Transverse colon (tissue), 4 donors: ENCODE measurements at regions not wholly inside any gene's neighbourhood (a gene's known extent, or its start where the extent isn't known, plus 50 kb on each side); places are given as distances from the start of the nearest gene placed in this dataset.
"Not testable (repeated sequence)": the region's sequence is repeated elsewhere in the genome, so short reads cannot be mapped to it uniquely, and the experiment has no call there.

Experiments used
- DNase-seq: peaks from one replicate; pipeline ENCODE4 v3.0.0-alpha.2; 2019
- H3K27ac ChIP-seq, 4 donors: fragments of 200-600 bp; sonication (generic); 2 replicates each; pipeline ENCODE4 v1.5.1; 2016 to 2018; ENCODE audit warnings: inconsistent platforms in 4 of 4
- H3K27me3 ChIP-seq: fragments of 200-600 bp; sonication (generic); 2 replicates; pipeline ENCODE4 v1.5.1; 2017; ENCODE audit warnings: inconsistent platforms
- H3K36me3 ChIP-seq, 4 donors: fragments of 200-600 bp; sonication (generic); 2 replicates each; pipeline ENCODE4 v1.5.1; 2017 to 2019; ENCODE audit warnings: inconsistent platforms in 4 of 4
- H3K4me1 ChIP-seq, 4 donors: fragments of 200-600 bp; sonication (generic); 2 replicates each; pipeline ENCODE4 v1.5.1; 2017 to 2020; ENCODE audit warnings: inconsistent platforms in 4 of 4
- H3K4me3 ChIP-seq, 4 donors: fragments of 200-600 bp; sonication (generic); 1 replicate in 1 of 4; 2 replicates in 3 of 4; pipeline versions ENCODE4 v1.5.1 to v1.6.1; 2017 to 2019; ENCODE audit warnings: inconsistent platforms in 4 of 4
- H3K9me3 ChIP-seq, 2 donors: fragments of 200-600 bp; sonication (generic); 2 replicates each; pipeline ENCODE4 v1.5.1; 2017 to 2019; ENCODE audit warnings: inconsistent platforms in 2 of 2
- EP300 ChIP-seq: sonication (generic); formaldehyde crosslinking; IDR thresholded peaks from one replicate; pipeline ENCODE4 v1.6.1; 2017; ENCODE audit warnings: antibody characterized with exemption, low read depth
- POLR2A ChIP-seq: fragments of 450-650 bp; IDR thresholded peaks from one replicate; pipeline ENCODE4 v1.6.1; 2016; ENCODE audit warnings: antibody characterized with exemption, mild to moderate bottlenecking, moderate library complexity
- POLR2AphosphoS5 ChIP-seq, 3 donors: sonication (generic); formaldehyde crosslinking; IDR thresholded peaks; one replicate each; pipeline ENCODE4 v1.6.1; 2016; ENCODE audit warnings: antibody characterized with exemption in 3 of 3
- WGBS, 2 donors: methylation state at CpG; one replicate each; pipeline ENCODE4 v1.1.5; 2018; ENCODE audit warnings: low coverage in 1 of 2; 5-methylcytosine and 5-hydroxymethylcytosine counted together
- in situ Hi-C, 4 donors: fragments of 200-750 bp; cut with MboI; loops; one replicate each; pipeline versions ENCODE4 v1.15.0 to v1.15.1; 2017; ENCODE audit warnings: low sequenced_read_pairs in 3 of 4, low pct_ligation_motif_present in 1 of 4, low pct_unique_long_range_greater_than_20kb in 1 of 4
- intact Hi-C: fragments of 100-400 bp; cut with DNase I; formaldehyde crosslinking; loops from one replicate; pipeline ENCODE4 v1.15.1; 2023; ENCODE audit warnings: low total_unique reads
- TF ChIP-seq, protein P1 (sequence below), 5 experiments: fragments of 200-600 bp in 3 of 5; fragments of 450-650 bp in 2 of 5; sonication (generic) in 3 of 5; IDR thresholded peaks; 1 replicate in 2 of 5; 2 replicates in 3 of 5; pipeline ENCODE4 v1.5.1; 2016 to 2017; ENCODE audit warnings: antibody characterized with exemption in 5 of 5, inconsistent platforms in 3 of 5, mild to moderate bottlenecking in 2 of 5, moderate library complexity in 1 of 5

DNA sequence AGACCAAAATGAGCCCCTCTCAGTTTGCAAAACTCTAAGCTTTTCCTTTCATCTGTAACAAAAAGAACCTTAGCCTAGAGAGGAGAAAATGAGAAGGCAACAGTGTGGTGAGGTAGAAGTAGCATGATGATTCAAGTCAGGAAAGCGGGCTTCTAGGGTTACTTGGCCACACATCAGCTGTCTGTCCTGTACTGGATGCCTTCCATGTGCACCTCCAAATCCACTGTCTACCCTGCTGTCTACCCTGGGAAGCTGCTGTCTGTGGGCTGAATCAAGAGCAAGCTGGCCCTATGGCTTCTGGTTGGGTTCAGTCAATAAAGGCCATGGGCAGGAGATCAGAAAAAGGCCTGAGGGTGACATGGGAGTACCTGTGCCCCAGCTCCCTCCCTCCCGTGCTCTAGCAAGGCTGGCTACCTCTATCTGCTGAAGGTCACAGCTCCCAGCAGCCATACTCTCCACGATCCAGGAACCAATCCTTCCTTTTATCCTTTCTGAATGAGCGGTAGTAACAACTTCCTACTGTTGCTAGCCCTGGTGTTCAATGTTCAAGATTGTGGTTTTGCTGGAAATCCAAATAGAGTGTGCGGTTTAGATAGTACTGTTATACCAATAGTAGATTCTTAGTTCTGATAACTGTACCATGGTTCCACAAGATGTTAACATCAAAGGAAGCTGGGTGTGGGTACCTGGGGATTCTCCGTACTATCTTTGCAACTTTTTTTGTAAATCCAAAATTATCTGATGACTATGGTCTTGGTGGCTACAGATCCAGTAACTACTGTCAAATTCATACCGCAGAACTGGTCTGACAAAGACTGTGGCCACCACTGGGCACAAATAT is 191.0 kb downstream of the ESM1 start:
- WGBS, 2 donors, result 81 to 87% methylated on average over 2 to 7 of the region's 7 CpGs
- intact Hi-C loops (no loop called here), in situ Hi-C loops (no loop called here)
- H3K36me3 ChIP-seq, result no peaks in the 10 kb centered on the region
- H3K9me3 ChIP-seq, result no peaks in the 10 kb centered on the region
- H3K27ac ChIP-seq, result no peak overlapping the region
- no peaks in the 10 kb centered on the region for H3K27me3 ChIP-seq
- TF ChIP-seq POLR2A (no peak), POLR2AphosphoS5 (IDR thresholded peaks at IDR 0.05) (no peak), EP300 (no peak)
- TF ChIP-seq, protein P1, sequence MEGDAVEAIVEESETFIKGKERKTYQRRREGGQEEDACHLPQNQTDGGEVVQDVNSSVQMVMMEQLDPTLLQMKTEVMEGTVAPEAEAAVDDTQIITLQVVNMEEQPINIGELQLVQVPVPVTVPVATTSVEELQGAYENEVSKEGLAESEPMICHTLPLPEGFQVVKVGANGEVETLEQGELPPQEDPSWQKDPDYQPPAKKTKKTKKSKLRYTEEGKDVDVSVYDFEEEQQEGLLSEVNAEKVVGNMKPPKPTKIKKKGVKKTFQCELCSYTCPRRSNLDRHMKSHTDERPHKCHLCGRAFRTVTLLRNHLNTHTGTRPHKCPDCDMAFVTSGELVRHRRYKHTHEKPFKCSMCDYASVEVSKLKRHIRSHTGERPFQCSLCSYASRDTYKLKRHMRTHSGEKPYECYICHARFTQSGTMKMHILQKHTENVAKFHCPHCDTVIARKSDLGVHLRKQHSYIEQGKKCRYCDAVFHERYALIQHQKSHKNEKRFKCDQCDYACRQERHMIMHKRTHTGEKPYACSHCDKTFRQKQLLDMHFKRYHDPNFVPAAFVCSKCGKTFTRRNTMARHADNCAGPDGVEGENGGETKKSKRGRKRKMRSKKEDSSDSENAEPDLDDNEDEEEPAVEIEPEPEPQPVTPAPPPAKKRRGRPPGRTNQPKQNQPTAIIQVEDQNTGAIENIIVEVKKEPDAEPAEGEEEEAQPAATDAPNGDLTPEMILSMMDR (IDR thresholded peaks at IDR 0.05), result no peak
- H3K4me1 ChIP-seq, result peaks cover 0 to 9% (median 0%) of the 10 kb centered on the region in 4 donors
- no peak overlapping the region for H3K4me3 ChIP-seq
- DNase-seq, result no peak

DNA sequence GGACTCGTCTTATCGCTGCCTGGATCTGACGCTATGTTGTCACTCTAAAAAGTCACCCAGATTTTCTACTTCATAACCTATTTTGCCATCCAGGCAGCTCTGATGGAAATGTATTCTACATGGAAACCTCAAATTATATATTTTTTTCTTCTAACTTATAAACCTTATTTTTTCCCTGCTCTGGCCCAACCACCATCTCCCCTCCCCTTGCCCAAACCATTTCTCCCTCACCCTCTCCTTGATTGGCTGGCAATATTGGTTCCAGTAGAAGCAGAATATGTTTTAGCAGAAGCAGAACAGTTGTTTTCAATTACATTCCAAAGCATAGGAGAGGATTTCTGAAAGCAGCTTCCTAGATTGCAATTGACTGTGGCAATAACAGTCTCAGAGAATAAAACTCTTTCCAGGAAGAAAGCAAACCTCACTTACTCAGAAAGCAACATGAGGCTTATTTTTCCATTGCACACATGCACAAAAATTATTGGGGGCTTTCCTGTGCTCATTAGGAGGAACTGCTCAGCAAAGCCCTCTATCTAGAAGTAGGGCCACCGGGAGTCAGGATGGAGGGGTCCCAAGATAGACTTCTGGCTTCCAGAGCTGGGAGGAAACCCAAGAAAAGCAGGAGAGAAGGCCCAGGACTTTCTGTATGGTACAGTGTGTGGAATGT is 191.8 kb downstream of the ESM1 start:
- intact Hi-C loops, result no loop called here
- Histone ChIP-seq H3K27me3 (no peaks in the 10 kb centered on the region), H3K9me3 (no peaks in the 10 kb centered on the region), H3K36me3 (no peaks in the 10 kb centered on the region), H3K4me3 (no peak overlapping the region), H3K4me1 (peaks cover 0 to 9% (median 0%) of the 10 kb centered on the region in 4 donors), H3K27ac (no peak overlapping the region)
- in situ Hi-C loops, result no loop called here
- DNase-seq, result no peak
- 84 to 89% methylated on average over 4 of the region's 4 CpGs for whole genome bisulfite sequencing, 2 donors
- TF ChIP-seq, protein P1 (IDR thresholded peaks at IDR 0.05), result no peak
- TF ChIP-seq POLR2A (no peak), POLR2AphosphoS5 (IDR thresholded peaks at IDR 0.05) (no peak), EP300 (no peak)

DNA sequence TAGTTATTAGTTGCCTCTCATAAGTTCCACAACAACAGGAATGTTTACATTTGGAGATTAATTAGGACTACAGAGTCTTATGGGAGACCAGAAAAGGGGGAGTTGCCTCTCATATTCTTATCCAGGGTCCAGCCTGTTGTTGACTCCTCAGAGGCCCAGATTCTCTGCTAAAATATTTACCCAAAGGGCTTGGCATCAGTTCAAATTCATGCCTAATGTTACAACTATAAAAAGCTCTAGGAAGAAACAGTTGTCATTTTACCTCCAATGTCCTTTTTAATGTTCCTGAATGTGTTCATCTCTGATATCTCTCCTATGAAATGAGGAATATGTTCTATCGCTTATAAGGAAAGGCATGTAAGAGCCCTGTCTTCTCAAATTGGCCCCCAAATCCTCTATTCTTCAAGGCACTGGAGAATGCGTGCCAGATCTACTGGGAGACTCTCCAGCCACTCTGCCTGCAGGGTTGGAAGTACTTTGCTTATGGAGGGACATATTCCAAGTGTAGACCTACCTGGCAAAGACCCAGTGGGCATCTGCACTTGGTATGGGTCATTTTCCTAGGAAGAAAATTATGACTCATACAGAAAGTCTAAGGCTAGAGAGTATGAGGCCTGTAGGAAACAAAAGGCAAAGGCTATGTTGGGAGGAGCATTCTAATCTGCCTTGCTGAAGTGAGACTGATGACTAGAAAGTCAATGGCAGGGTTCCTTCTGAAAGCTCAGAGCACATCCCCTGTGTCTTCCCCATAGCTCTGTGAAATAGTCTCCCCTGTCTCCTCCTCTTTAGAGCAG is 192.6 kb downstream of the ESM1 start:
- WGBS, 2 donors, result 29 to 70% methylated on average over 2 of the region's 2 CpGs
- TF ChIP-seq POLR2AphosphoS5 (IDR thresholded peaks at IDR 0.05) (no peak), POLR2A (no peak), EP300 (no peak)
- TF ChIP-seq, protein P1 (IDR thresholded peaks at IDR 0.05), result no peak
- no peak for DNase-seq
- peaks cover 0 to 9% (median 0%) of the 10 kb centered on the region in 4 donors for H3K4me1 ChIP-seq
- intact Hi-C loops (no loop called here), in situ Hi-C loops (no loop called here)
- H3K27ac ChIP-seq, result no peak overlapping the region
- H3K9me3 ChIP-seq, result no peaks in the 10 kb centered on the region
- H3K27me3 ChIP-seq, result no peaks in the 10 kb centered on the region
- no peaks in the 10 kb centered on the region for H3K36me3 ChIP-seq
- no peak overlapping the region for H3K4me3 ChIP-seq

DNA sequence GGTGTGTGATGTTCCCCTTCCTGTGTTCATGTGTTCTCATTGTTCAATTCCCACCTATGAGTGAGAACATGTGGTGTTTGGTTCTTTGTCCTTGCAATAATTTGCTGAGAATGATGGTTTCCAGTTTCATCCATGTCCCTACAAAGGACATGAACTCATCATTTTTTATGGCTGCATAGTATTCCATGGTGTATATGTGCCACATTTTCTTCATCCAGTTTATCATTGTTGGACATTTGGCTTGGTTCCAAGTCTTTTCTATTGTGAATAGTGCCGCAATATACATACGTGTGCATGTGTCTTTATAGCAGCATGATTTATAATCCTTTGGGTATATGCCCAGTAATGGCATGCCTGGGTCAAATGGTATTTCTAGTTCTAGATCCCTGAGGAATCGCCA is 197.5 kb downstream of the ESM1 start:
- 40 to 93% methylated on average over 3 of the region's 3 CpGs for WGBS, 2 donors
- H3K9me3 ChIP-seq, intact Hi-C loops, in situ Hi-C loops, H3K4me3 ChIP-seq, H3K4me1 ChIP-seq, H3K27ac ChIP-seq, H3K27me3 ChIP-seq, DNase-seq, H3K36me3 ChIP-seq: not testable (repeated sequence)
